ENCODE measurements at regions not wholly inside any gene's neighbourhood (a gene's known extent, or its start where the extent isn't known, plus 50 kb on each side); places are given as distances from the start of the nearest gene placed in this dataset.

- TF ChIP-seq MXI1 (IDR thresholded peaks at IDR 0.05; ENCODE audit: low read depth, low read length) (no peak), TCF12 (IDR thresholded peaks at IDR 0.05) (peak; percentile 53; the same call in 1 of the 2 replicates), RAD21 (IDR thresholded peaks at IDR 0.05; ENCODE audit: low read length) (peak; percentile 96), CTCF (IDR thresholded peaks at IDR 0.05) (peak; percentile 80), RFX5 (IDR thresholded peaks at IDR 0.05; ENCODE audit: low read length) (peak; percentile 21; the same call in 1 of the 2 replicates), EZH2phosphoT487 (IDR thresholded peaks at IDR 0.05; ENCODE audit: borderline replicate concordance, low read depth) (no peak), GABPA (IDR thresholded peaks at IDR 0.05; ENCODE audit: low read depth) (no peak), PBX3 (IDR thresholded peaks at IDR 0.05) (no peak)
Measured at GRCh38 chr2:207474863-207475485, 54.8 kb upstream of the CREB1 start (continued).

- Histone ChIP-seq H3K36me3 (replicated peaks in 1 of 2; ENCODE audit: control insufficient read depth in 1 of 2, insufficient read depth in 2 of 2, low read length in 1 of 2) (no peaks in the 10 kb centered on the region), H3K4me1 (ENCODE audit: control insufficient read depth in 1 of 2, insufficient read depth in 2 of 2, low read depth in 1 of 2, low read length in 1 of 2) (peaks cover 13 to 34% of the 10 kb centered on the region in 2 experiments; a peak in 3 of 4 replicates), H3K27me3 (ENCODE audit: insufficient read depth) (no peaks in the 10 kb centered on the region), H3K4me2 (peak overlapping the region; percentile 57; the same call in 1 of the 2 replicates), H3K79me2 (ENCODE audit: insufficient read depth) (no peaks in the 10 kb centered on the region), H3K27ac (ENCODE audit: low read depth in 2 of 2, low read length in 1 of 2) (no peak overlapping the region), H3K4me3 (ENCODE audit: low read depth in 2 of 2, low read length in 1 of 2) (no peak overlapping the region), H4K20me1 (ENCODE audit: insufficient read depth) (no peaks in the 10 kb centered on the region), H3K9ac (peak overlapping the region; percentile 11; the same call in 1 of the 2 replicates), H2AFZ (ENCODE audit: low read depth) (peak overlapping the region; percentile 70; the same call in 1 of the 2 replicates), H3K9me2 (no peaks in the 10 kb centered on the region), H3K9me3 (no peaks in the 10 kb centered on the region), H3F3A (replicated peaks; ENCODE audit: insufficient read depth) (peaks cover 6% of the 10 kb centered on the region)
- CTCF ChIA-PET, result interaction anchor here (0.9 to 3.3 kb wide), 4 partner anchors 493 to 680 kb away, joined by 3 to 30 read pairs (median 10); no protein-coding TSS in a partner anchor
- DNase-seq, result no peak
- WGBS (ENCODE audit: low lambda C conversion rate), result 79% methylated on average over 3 of the region's 3 CpGs
- POLR2A ChIA-PET, result no interaction called here
- TF ChIP-seq FOXM1 (IDR thresholded peaks at IDR 0.05; ENCODE audit: low read depth) (no peak), NFIC (IDR thresholded peaks at IDR 0.05; ENCODE audit: borderline replicate concordance) (no peak), PBX3 (IDR thresholded peaks at IDR 0.05) (no peak), USF1 (IDR thresholded peaks at IDR 0.05; ENCODE audit: borderline replicate concordance, low read depth) (no peak), RAD21 (IDR thresholded peaks at IDR 0.05; ENCODE audit: low read length) (no peak), GABPA (IDR thresholded peaks at IDR 0.05; ENCODE audit: low read depth) (no peak), SMC3 (IDR thresholded peaks at IDR 0.05; ENCODE audit: low read depth, low read length) (no peak), EP300 (IDR thresholded peaks at IDR 0.05; ENCODE audit: borderline replicate concordance in 1 of 2, low read depth in 1 of 2, low read length in 1 of 2) (no peak), CHD2 (IDR thresholded peaks at IDR 0.05; ENCODE audit: low read length, partially characterized antibody) (no peak), MXI1 (IDR thresholded peaks at IDR 0.05; ENCODE audit: low read depth, low read length) (no peak), POLR2AphosphoS5 (IDR thresholded peaks at IDR 0.05; ENCODE audit: low read depth, low read length) (no peak), ZBTB33 (IDR thresholded peaks at IDR 0.05; ENCODE audit: borderline replicate concordance, low read depth) (no peak), IRF3 (IDR thresholded peaks at IDR 0.05; ENCODE audit: low read depth, low read length) (no peak), FOXJ3 (CRISPR knock-in tag; IDR thresholded peaks at IDR 0.05) (no peak)
Measured at GRCh38 chr2:207475546-207475945, 54.2 kb upstream of the CREB1 start.
